ENCODE measurements at regions not wholly inside any gene's neighbourhood (a gene's known extent, or its start where the extent isn't known, plus 50 kb on each side); places are given as distances from the start of the nearest gene placed in this dataset.
"Not testable (repeated sequence)": the region's sequence is repeated elsewhere in the genome, so short reads cannot be mapped to it uniquely, and the experiment has no call there.

DNA sequence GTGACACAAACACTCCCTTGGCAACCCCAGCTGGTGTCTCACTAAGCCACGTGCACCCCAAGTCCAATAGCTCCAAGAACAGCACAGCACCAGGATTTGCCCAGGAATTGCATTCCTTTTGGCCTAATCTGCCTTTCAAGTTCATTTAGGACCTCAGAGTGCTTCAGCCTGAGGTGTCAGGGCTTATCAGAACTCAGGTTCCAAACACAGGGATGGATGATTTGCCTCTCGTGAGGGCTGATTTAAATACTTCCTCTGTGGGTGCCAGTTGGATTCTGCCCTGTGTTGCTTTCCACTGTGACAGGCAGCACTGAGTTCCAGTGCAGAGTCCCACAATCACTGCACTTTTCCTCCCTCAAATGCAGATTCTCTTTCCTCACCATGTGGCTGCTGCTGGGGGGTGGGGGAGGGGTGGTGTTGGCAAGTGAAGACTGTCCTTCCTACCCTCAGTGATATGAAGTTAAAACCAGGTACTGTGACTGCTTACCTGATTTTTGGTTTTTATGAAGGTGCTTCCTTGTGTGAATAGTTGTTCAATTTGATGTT is 204.3 kb upstream of the STAC start:
- no peak for ATAC-seq
- TF ChIP-seq, protein P1, sequence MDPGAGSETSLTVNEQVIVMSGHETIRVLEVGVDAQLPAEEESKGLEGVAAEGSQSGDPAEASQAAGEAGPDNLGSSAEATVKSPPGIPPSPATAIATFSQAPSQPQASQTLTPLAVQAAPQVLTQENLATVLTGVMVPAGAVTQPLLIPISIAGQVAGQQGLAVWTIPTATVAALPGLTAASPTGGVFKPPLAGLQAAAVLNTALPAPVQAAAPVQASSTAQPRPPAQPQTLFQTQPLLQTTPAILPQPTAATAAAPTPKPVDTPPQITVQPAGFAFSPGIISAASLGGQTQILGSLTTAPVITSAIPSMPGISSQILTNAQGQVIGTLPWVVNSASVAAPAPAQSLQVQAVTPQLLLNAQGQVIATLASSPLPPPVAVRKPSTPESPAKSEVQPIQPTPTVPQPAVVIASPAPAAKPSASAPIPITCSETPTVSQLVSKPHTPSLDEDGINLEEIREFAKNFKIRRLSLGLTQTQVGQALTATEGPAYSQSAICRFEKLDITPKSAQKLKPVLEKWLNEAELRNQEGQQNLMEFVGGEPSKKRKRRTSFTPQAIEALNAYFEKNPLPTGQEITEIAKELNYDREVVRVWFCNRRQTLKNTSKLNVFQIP (CRISPR knock-in tag; IDR thresholded peaks at IDR 0.05; ENCODE audit: borderline replicate concordance, low read depth): no peak
- TF ChIP-seq ZFP30 (CRISPR knock-in tag; IDR thresholded peaks at IDR 0.05): no peak
- TF ChIP-seq CSDC2 (CRISPR knock-in tag; IDR thresholded peaks at IDR 0.05): no peak
- TF ChIP-seq OSR1 (CRISPR knock-in tag; IDR thresholded peaks at IDR 0.05): no peak
- TF ChIP-seq, protein P2, sequence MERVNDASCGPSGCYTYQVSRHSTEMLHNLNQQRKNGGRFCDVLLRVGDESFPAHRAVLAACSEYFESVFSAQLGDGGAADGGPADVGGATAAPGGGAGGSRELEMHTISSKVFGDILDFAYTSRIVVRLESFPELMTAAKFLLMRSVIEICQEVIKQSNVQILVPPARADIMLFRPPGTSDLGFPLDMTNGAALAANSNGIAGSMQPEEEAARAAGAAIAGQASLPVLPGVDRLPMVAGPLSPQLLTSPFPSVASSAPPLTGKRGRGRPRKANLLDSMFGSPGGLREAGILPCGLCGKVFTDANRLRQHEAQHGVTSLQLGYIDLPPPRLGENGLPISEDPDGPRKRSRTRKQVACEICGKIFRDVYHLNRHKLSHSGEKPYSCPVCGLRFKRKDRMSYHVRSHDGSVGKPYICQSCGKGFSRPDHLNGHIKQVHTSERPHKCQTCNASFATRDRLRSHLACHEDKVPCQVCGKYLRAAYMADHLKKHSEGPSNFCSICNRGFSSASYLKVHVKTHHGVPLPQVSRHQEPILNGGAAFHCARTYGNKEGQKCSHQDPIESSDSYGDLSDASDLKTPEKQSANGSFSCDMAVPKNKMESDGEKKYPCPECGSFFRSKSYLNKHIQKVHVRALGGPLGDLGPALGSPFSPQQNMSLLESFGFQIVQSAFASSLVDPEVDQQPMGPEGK (CRISPR knock-in tag; IDR thresholded peaks at IDR 0.05; ENCODE audit: borderline replicate concordance): no peak
- no peak for TF ChIP-seq ARNTL (CRISPR knock-in tag; IDR thresholded peaks at IDR 0.05; ENCODE audit: borderline replicate concordance, low read depth)
- no peak for TF ChIP-seq RARB (CRISPR knock-in tag; IDR thresholded peaks at IDR 0.05)
- no peak for TF ChIP-seq ZNF70 (CRISPR knock-in tag; IDR thresholded peaks at IDR 0.05)
- no peak for TF ChIP-seq ZNF8 (CRISPR knock-in tag; IDR thresholded peaks at IDR 0.05)
- no peak for TF ChIP-seq ZNF565 (CRISPR knock-in tag; conservative IDR thresholded peaks at IDR 0.05; ENCODE audit: low read depth)
- no peak for TF ChIP-seq PPARA (CRISPR knock-in tag; IDR thresholded peaks at IDR 0.05; ENCODE audit: borderline replicate concordance)
- TF ChIP-seq TOX (CRISPR knock-in tag; IDR thresholded peaks at IDR 0.05; ENCODE audit: borderline replicate concordance): no peak
- TF ChIP-seq ESRRG (CRISPR knock-in tag; IDR thresholded peaks at IDR 0.05): no peak

DNA sequence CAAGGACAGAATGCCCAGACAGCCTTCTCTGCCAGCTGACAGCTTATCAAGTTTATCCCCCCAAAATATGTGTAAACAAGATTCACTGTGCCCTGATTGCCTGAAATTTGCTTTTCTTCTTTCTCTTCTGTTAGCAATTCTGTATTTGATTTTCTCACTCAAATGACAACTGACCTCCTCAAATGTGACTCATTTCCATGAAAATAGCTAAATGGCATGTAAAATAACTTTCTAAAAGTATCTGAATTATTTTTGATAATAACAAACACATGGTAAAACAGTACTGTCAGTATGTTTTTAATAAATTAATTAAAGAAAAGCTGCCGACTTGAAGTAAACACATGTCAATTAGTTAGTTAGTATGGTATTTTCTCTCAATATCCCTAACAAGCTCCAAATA is 202.3 kb upstream of the STAC start:
- ATAC-seq: peak; percentile 79
- TF ChIP-seq ARNTL (CRISPR knock-in tag; IDR thresholded peaks at IDR 0.05; ENCODE audit: borderline replicate concordance, low read depth): no peak
- TF ChIP-seq ESRRG (CRISPR knock-in tag; IDR thresholded peaks at IDR 0.05): no peak

DNA sequence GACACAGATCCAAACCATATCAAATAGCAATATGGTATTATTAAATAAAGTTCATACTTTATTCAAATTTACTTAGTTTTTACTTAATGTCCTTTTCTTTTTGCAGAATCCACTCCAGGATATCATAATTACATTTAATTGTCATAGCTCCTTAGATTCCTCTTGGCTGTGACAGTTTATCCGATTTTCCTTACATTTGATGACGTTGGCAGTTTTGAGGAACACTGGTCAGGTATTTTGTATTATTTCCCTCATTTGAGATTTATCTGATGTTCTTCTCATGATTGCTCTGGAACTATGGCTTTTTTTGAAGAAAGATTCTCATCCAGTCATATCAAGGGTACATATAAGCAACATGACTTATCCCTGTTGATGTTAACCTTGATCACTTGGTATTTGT is 198.3 kb upstream of the STAC start:
- TF ChIP-seq RARB (CRISPR knock-in tag; IDR thresholded peaks at IDR 0.05) (no peak), TOX (CRISPR knock-in tag; IDR thresholded peaks at IDR 0.05; ENCODE audit: borderline replicate concordance) (no peak), ZNF70 (CRISPR knock-in tag; IDR thresholded peaks at IDR 0.05) (no peak), ZNF8 (CRISPR knock-in tag; IDR thresholded peaks at IDR 0.05) (no peak), ZFP3 (CRISPR knock-in tag; IDR thresholded peaks at IDR 0.05) (no peak), ARNTL (CRISPR knock-in tag; IDR thresholded peaks at IDR 0.05; ENCODE audit: borderline replicate concordance, low read depth) (no peak), GLIS3 (CRISPR knock-in tag; IDR thresholded peaks at IDR 0.05) (no peak), TCF4 (CRISPR knock-in tag; IDR thresholded peaks at IDR 0.05; ENCODE audit: borderline replicate concordance) (no peak)
- TF ChIP-seq, protein P3, sequence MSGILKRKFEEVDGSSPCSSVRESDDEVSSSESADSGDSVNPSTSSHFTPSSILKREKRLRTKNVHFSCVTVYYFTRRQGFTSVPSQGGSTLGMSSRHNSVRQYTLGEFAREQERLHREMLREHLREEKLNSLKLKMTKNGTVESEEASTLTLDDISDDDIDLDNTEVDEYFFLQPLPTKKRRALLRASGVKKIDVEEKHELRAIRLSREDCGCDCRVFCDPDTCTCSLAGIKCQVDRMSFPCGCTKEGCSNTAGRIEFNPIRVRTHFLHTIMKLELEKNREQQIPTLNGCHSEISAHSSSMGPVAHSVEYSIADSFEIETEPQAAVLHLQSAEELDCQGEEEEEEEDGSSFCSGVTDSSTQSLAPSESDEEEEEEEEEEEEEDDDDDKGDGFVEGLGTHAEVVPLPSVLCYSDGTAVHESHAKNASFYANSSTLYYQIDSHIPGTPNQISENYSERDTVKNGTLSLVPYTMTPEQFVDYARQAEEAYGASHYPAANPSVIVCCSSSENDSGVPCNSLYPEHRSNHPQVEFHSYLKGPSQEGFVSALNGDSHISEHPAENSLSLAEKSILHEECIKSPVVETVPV (CRISPR knock-in tag; IDR thresholded peaks at IDR 0.05): no peak
- TF ChIP-seq, protein P1 (CRISPR knock-in tag; IDR thresholded peaks at IDR 0.05; ENCODE audit: borderline replicate concordance, low read depth): no peak
- TF ChIP-seq, protein P4, sequence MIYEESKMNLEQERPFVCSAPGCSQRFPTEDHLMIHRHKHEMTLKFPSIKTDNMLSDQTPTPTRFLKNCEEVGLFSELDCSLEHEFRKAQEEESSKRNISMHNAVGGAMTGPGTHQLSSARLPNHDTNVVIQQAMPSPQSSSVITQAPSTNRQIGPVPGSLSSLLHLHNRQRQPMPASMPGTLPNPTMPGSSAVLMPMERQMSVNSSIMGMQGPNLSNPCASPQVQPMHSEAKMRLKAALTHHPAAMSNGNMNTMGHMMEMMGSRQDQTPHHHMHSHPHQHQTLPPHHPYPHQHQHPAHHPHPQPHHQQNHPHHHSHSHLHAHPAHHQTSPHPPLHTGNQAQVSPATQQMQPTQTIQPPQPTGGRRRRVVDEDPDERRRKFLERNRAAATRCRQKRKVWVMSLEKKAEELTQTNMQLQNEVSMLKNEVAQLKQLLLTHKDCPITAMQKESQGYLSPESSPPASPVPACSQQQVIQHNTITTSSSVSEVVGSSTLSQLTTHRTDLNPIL (CRISPR knock-in tag; IDR thresholded peaks at IDR 0.05; ENCODE audit: low read depth): no peak
- no peak for ATAC-seq

DNA sequence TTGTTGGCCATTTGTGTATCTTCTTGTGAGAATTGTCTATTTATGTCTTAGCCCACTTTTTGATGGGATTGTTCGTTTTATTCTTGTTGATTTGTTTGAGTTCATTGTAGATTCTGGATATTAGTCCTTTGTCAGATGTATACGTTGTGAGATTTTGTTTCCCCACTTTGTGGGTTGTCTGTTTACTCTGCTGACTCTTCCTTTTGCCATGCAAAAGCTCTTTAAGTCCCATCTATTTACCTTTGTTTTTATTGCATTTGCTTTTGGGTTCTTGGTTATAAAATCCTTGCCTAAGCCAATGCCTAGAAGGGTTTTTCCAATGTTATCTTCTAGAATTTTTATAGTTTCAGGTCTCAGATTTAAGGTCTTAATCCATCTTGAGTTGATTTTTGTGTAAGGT is 193.1 kb upstream of the STAC start:
- ATAC-seq: not testable (repeated sequence)

DNA sequence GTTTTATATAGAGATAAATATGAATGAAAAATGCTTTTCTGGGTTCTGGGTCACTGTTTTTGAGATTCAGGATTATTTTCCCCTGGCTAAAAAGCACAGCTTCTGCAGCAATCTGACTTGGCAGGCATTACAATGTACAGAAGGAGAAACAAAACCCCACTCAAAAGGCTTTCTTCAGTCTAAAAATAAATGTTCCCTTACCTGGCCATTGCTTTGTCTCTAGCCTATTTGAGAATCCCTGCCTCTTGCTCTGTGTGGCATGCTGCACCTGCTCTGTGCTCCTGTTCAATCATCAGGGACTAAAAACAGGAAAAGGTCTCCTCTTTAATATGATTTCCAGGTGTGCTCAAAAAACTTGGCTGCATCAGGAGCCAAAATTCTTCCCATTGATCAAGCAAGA is 187.4 kb upstream of the STAC start:
- TF ChIP-seq GLIS3 (CRISPR knock-in tag; IDR thresholded peaks at IDR 0.05): no peak
- TF ChIP-seq ARNTL (CRISPR knock-in tag; IDR thresholded peaks at IDR 0.05; ENCODE audit: borderline replicate concordance, low read depth): no peak
- TF ChIP-seq RARB (CRISPR knock-in tag; IDR thresholded peaks at IDR 0.05): no peak
- no peak for TF ChIP-seq ZNF70 (CRISPR knock-in tag; IDR thresholded peaks at IDR 0.05)
- no peak for TF ChIP-seq ZFP3 (CRISPR knock-in tag; IDR thresholded peaks at IDR 0.05)
- TF ChIP-seq, protein P4 (CRISPR knock-in tag; IDR thresholded peaks at IDR 0.05; ENCODE audit: low read depth): no peak
- TF ChIP-seq, protein P1 (CRISPR knock-in tag; IDR thresholded peaks at IDR 0.05; ENCODE audit: borderline replicate concordance, low read depth): no peak
- TF ChIP-seq ZNF565 (CRISPR knock-in tag; conservative IDR thresholded peaks at IDR 0.05; ENCODE audit: low read depth): no peak
- no peak for TF ChIP-seq ZFP30 (CRISPR knock-in tag; IDR thresholded peaks at IDR 0.05)

More for the DNA sequence above, 187.4 kb upstream of the STAC start:
- ATAC-seq: no peak
